ENCODE measurements at regions not wholly inside any gene's neighbourhood (a gene's known extent, or its start where the extent isn't known, plus 50 kb on each side); places are given as distances from the start of the nearest gene placed in this dataset.

- no peaks in the 10 kb centered on the region for H3K27me3 ChIP-seq (ENCODE audit: low read length)
- no peaks in the 10 kb centered on the region for H3K36me3 ChIP-seq (ENCODE audit: low read depth, low read length)
- no peaks in the 10 kb centered on the region for H3F3A ChIP-seq (ENCODE audit: low read length, unreplicated experiment)
- TF ChIP-seq EZH2 (IDR thresholded peaks at IDR 0.05; ENCODE audit: low read length, unreplicated experiment) (no peak), CTCF (conservative IDR thresholded peaks at IDR 0.05; ENCODE audit: low read depth, low read length) (no peak), EZH2phosphoT487 (IDR thresholded peaks at IDR 0.05; ENCODE audit: borderline replicate concordance, low read length) (no peak)
- ChIA-PET CTCF (no interaction called here), POLR2A (ENCODE audit: unreplicated experiment) (no interaction called here)
- no peak overlapping the region for H3K9ac ChIP-seq (ENCODE audit: low read length)
- peak; percentile 51 for DNase-seq
- no peaks in the 10 kb centered on the region for H4K20me1 ChIP-seq (ENCODE audit: low read length)
- H3K4me3 ChIP-seq (ENCODE audit: low read length), result no peak overlapping the region
- H3K9me3 ChIP-seq (ENCODE audit: low read length), result no peaks in the 10 kb centered on the region
- 0 out of 2 replicates have a peak overlapping the region, but pooled peaks have one; percentile 9 for H3K27ac ChIP-seq (ENCODE audit: low read length)
- no peaks in the 10 kb centered on the region for H3K9me2 ChIP-seq (replicated peaks; ENCODE audit: low read length)
- 0 out of 2 replicates have a peak overlapping the region, but pooled peaks have one; percentile 4 for H3K4me2 ChIP-seq (ENCODE audit: low read length)
- peak; percentile 86 for ATAC-seq
- BruUV-seq (replicated peaks), result no TSS peak
- no peaks in the 10 kb centered on the region for H3K79me2 ChIP-seq (ENCODE audit: low read length)
- H2AFZ ChIP-seq (ENCODE audit: low read length), result no peak overlapping the region
- intact Hi-C loops (cut with micrococcal nuclease), result loop anchor here (1.0 kb wide), 1 partner anchor 91 kb away; no protein-coding TSS in a partner anchor
- H3K4me1 ChIP-seq (ENCODE audit: insufficient read depth, low read length), result peaks cover 14% of the 10 kb centered on the region
Observed at GRCh38 chr13:80962173-80962572, 621.2 kb upstream of the SPRY2 start.

GRCh38 chr13:80957019-80957655 lies 616.2 kb upstream of the SPRY2 start:
- CTCF ChIA-PET, result interaction anchor here (0.6 kb wide), 1 partner anchor 17 kb away, joined by 3 read pairs; no protein-coding TSS in a partner anchor
- DNase-seq, result no peak
- peak; percentile 15; the same call in 1 of the 2 replicates for ATAC-seq
- no peaks in the 10 kb centered on the region for H3K79me2 ChIP-seq (ENCODE audit: low read length)
- intact Hi-C loops (cut with micrococcal nuclease), result no loop called here
- no peak overlapping the region for H3K27ac ChIP-seq (ENCODE audit: low read length)
- no peaks in the 10 kb centered on the region for H3K9me3 ChIP-seq (ENCODE audit: low read length)
- no peaks in the 10 kb centered on the region for H3K36me3 ChIP-seq (ENCODE audit: low read depth, low read length)
- POLR2A ChIA-PET (ENCODE audit: unreplicated experiment), result no interaction called here
- peaks cover 5% of the 10 kb centered on the region; the same call in 1 of the 2 replicates for H3K4me1 ChIP-seq (ENCODE audit: insufficient read depth, low read length)
- BruUV-seq (replicated peaks), result no TSS peak
- no peak for TF ChIP-seq EZH2 (IDR thresholded peaks at IDR 0.05; ENCODE audit: low read length, unreplicated experiment)
- TF ChIP-seq CTCF (conservative IDR thresholded peaks at IDR 0.05; ENCODE audit: low read depth, low read length), result no peak
- TF ChIP-seq EZH2phosphoT487 (IDR thresholded peaks at IDR 0.05; ENCODE audit: borderline replicate concordance, low read length), result no peak
- no peaks in the 10 kb centered on the region for H3F3A ChIP-seq (ENCODE audit: low read length, unreplicated experiment)
- no peak overlapping the region for H3K9ac ChIP-seq (ENCODE audit: low read length)
- no peak overlapping the region for H2AFZ ChIP-seq (ENCODE audit: low read length)
- no peak overlapping the region for H3K4me2 ChIP-seq (ENCODE audit: low read length)
- H3K9me2 ChIP-seq (replicated peaks; ENCODE audit: low read length), result no peaks in the 10 kb centered on the region
- H4K20me1 ChIP-seq (ENCODE audit: low read length), result no peaks in the 10 kb centered on the region
- no peak overlapping the region for H3K4me3 ChIP-seq (ENCODE audit: low read length)
- H3K27me3 ChIP-seq (ENCODE audit: low read length), result no peaks in the 10 kb centered on the region

- Histone ChIP-seq H3K9ac (ENCODE audit: low read length) (no peak overlapping the region), H3K79me2 (ENCODE audit: low read length) (no peaks in the 10 kb centered on the region), H3K36me3 (ENCODE audit: low read depth, low read length) (no peaks in the 10 kb centered on the region), H3K9me2 (replicated peaks; ENCODE audit: low read length) (no peaks in the 10 kb centered on the region), H3K27me3 (ENCODE audit: low read length) (no peaks in the 10 kb centered on the region), H3K27ac (ENCODE audit: low read length) (no peak overlapping the region), H2AFZ (ENCODE audit: low read length) (no peak overlapping the region), H3K9me3 (ENCODE audit: low read length) (no peaks in the 10 kb centered on the region), H3K4me3 (ENCODE audit: low read length) (no peak overlapping the region), H3K4me1 (ENCODE audit: insufficient read depth, low read length) (no peaks in the 10 kb centered on the region; the same call in 1 of the 2 replicates), H3F3A (ENCODE audit: low read length, unreplicated experiment) (no peaks in the 10 kb centered on the region), H4K20me1 (ENCODE audit: low read length) (no peaks in the 10 kb centered on the region), H3K4me2 (ENCODE audit: low read length) (no peak overlapping the region)
- intact Hi-C loops (cut with micrococcal nuclease), result no loop called here
- TF ChIP-seq CTCF (conservative IDR thresholded peaks at IDR 0.05; ENCODE audit: low read depth, low read length), result no peak
- TF ChIP-seq EZH2phosphoT487 (IDR thresholded peaks at IDR 0.05; ENCODE audit: borderline replicate concordance, low read length), result no peak
- no peak for TF ChIP-seq EZH2 (IDR thresholded peaks at IDR 0.05; ENCODE audit: low read length, unreplicated experiment)
- ChIA-PET CTCF (interaction anchor here (1.0 kb wide), 1 partner anchor 23 kb away, joined by 9 read pairs; no protein-coding TSS in a partner anchor), POLR2A (ENCODE audit: unreplicated experiment) (interaction anchor here (0.5 to 0.6 kb wide), 3 partner anchors 10 to 150 kb away, joined by 4 to 8 read pairs (median 5); no protein-coding TSS in a partner anchor)
- peak; percentile 85 for ATAC-seq
- BruUV-seq (replicated peaks), result no TSS peak
- peak; percentile 12 for DNase-seq
Observed at GRCh38 chr13:80955501-80955900, 614.6 kb upstream of the SPRY2 start.
